WTC11 (cell line): ENCODE measurements at regions not wholly inside any gene's neighbourhood (a gene's known extent, or its start where the extent isn't known, plus 50 kb on each side); places are given as distances from the start of the nearest gene placed in this dataset.

Source experiments
- ATAC-seq: fragments of 200-7000 bp; cut with Tn5 transposase; 2 replicates; pipeline ENCODE4 v1.10.0; 2021; ENCODE audit warnings: mild to moderate bottlenecking, moderate library complexity
- CTCF ChIA-PET: fragments of 300-600 bp; sonication (Branson Sonifier 250); formaldehyde crosslinking; loops from one replicate; lab custom pipeline; 2021; ENCODE audit warnings: antibody characterized with exemption; lab: Charles Lee
- POLR2A ChIA-PET: fragments of 350-600 bp; sonication (Branson Sonifier 250); formaldehyde crosslinking; loops from one replicate; lab custom pipeline; 2021; ENCODE audit warnings: antibody characterized with exemption; lab: Charles Lee
- DNase-seq: peaks from one replicate; pipeline ENCODE4 v3.0.0; 2021; ENCODE audit warnings: low spot score
- H3K27ac Mint-ChIP-seq: 2 replicates; pipeline ENCODE4 v1.8.0; 2021; ENCODE audit warnings: mixed read lengths
- H3K27me3 Mint-ChIP-seq: 2 replicates; pipeline ENCODE4 v1.8.0; 2021; ENCODE audit warnings: low read depth, mild to moderate bottlenecking, moderate library complexity, mixed read lengths
- H3K36me3 Mint-ChIP-seq: 2 replicates; pipeline ENCODE4 v1.8.0; 2021; ENCODE audit warnings: mixed read lengths
- H3K4me1 Mint-ChIP-seq: 2 replicates; pipeline ENCODE4 v1.8.0; 2022; ENCODE audit warnings: mixed read lengths
- H3K4me3 Mint-ChIP-seq: 2 replicates; pipeline ENCODE4 v1.8.0; 2021; ENCODE audit warnings: mild to moderate bottlenecking, moderate library complexity, mixed read lengths
- H3K9me3 Mint-ChIP-seq: 2 replicates; pipeline ENCODE4 v1.8.0; 2021; ENCODE audit warnings: mixed read lengths
- FOXK1 ChIP-seq: sonication (generic); formaldehyde crosslinking; IDR thresholded peaks from 2 replicates; pipeline ENCODE4 v1.8.0; 2022; ENCODE audit warnings: mild to moderate bottlenecking, moderate library complexity, missing genetic modification reagents
- GRHL2 ChIP-seq: fragments of 250-450 bp; sonication (Bioruptor Pico); IDR thresholded peaks from 2 replicates; pipeline ENCODE4 v1.8.0; 2022; ENCODE audit warnings: mild to moderate bottlenecking, moderate library complexity; ENCODE audit not compliant: insufficient replicate concordance, severe bottlenecking
- IRF2 ChIP-seq: sonication (generic); formaldehyde crosslinking; IDR thresholded peaks from 2 replicates; pipeline ENCODE4 v1.8.0; 2022; ENCODE audit warnings: low read depth, missing genetic modification reagents, borderline replicate concordance
- JAZF1 ChIP-seq: fragments of 250-450 bp; sonication (Bioruptor Pico); IDR thresholded peaks from 2 replicates; pipeline ENCODE4 v1.9.0; 2021; ENCODE audit warnings: moderate library complexity, mild to moderate bottlenecking, inconsistent platforms
- MYBL2 ChIP-seq: sonication (generic); formaldehyde crosslinking; IDR thresholded peaks from 2 replicates; pipeline ENCODE4 v1.8.1; 2023; ENCODE audit warnings: mild to moderate bottlenecking, moderate library complexity, missing genetic modification reagents
- STAT6 ChIP-seq: sonication (generic); formaldehyde crosslinking; conservative IDR thresholded peaks from 2 replicates; pipeline ENCODE4 v1.8.1; 2023; ENCODE audit warnings: mild to moderate bottlenecking, low read depth, missing genetic modification reagents, moderate library complexity
- ZNF138 ChIP-seq: sonication (generic); formaldehyde crosslinking; conservative IDR thresholded peaks from 2 replicates; pipeline ENCODE4 v1.8.1; 2022; ENCODE audit warnings: mild to moderate bottlenecking, moderate library complexity, missing genetic modification reagents
- ZNF671 ChIP-seq: fragments of 250-450 bp; sonication (Bioruptor Pico); IDR thresholded peaks from 2 replicates; pipeline ENCODE4 v1.8.0; 2021; ENCODE audit warnings: mild to moderate bottlenecking
- TF ChIP-seq, protein P1 (sequence below): sonication (generic); formaldehyde crosslinking; IDR thresholded peaks from 2 replicates; pipeline ENCODE4 v1.8.0; 2023; ENCODE audit warnings: mild to moderate bottlenecking, missing genetic modification reagents
- TF ChIP-seq, protein P2 (sequence below): sonication (generic); formaldehyde crosslinking; IDR thresholded peaks from 2 replicates; pipeline ENCODE4 v1.8.0; 2022; ENCODE audit warnings: missing genetic modification reagents
- TF ChIP-seq, protein P3 (sequence below): fragments of 250-450 bp; sonication (Bioruptor Pico); IDR thresholded peaks from 2 replicates; pipeline ENCODE4 v1.9.0; 2021; ENCODE audit warnings: mild to moderate bottlenecking
- TF ChIP-seq, protein P4 (sequence below): sonication (generic); formaldehyde crosslinking; IDR thresholded peaks from 2 replicates; pipeline ENCODE4 v1.8.1; 2023; ENCODE audit warnings: mild to moderate bottlenecking, missing genetic modification reagents
- TF ChIP-seq, protein P5 (sequence below): fragments of 250-450 bp; sonication (Bioruptor Pico); conservative IDR thresholded peaks from 2 replicates; pipeline ENCODE4 v1.9.0; 2021; ENCODE audit warnings: mild to moderate bottlenecking

DNA sequence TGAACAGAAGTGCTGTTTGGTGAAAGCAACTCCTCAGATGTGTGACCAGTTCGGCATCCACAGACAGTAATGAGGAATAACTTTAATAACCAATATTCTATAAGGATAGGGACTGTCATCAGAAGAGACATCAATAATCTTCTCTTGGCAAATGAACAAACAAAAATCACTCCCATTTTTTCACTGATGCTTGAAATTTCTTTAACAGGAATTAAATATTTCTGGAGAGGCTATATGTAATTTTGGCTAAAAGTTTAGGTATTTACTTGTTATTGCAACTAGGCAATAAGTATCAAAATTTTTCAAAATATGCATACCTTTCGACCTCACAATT, 121.6 kb upstream of the EEA1 start:
- no peak for ATAC-seq
- Mint-ChIP-seq H3K27me3 (no peaks in the 10 kb centered on the region), H3K4me3 (no peak overlapping the region), H3K36me3 (no peaks in the 10 kb centered on the region), H3K27ac (no peak overlapping the region), H3K9me3 (peaks cover 12% of the 10 kb centered on the region), H3K4me1 (peaks cover 26% of the 10 kb centered on the region)
- no peak for DNase-seq
- POLR2A ChIA-PET = no interaction called here
- CTCF ChIA-PET = no interaction called here
- no peak for TF ChIP-seq ZNF671 (CRISPR knock-in tag)
- TF ChIP-seq MYBL2 (CRISPR knock-in tag) = no peak
- TF ChIP-seq STAT6 (CRISPR knock-in tag) = no peak
- TF ChIP-seq ZNF138 (CRISPR knock-in tag) = no peak
- no peak for TF ChIP-seq GRHL2 (CRISPR knock-in tag)
- no peak for TF ChIP-seq IRF2 (CRISPR knock-in tag)
- TF ChIP-seq, protein P1, sequence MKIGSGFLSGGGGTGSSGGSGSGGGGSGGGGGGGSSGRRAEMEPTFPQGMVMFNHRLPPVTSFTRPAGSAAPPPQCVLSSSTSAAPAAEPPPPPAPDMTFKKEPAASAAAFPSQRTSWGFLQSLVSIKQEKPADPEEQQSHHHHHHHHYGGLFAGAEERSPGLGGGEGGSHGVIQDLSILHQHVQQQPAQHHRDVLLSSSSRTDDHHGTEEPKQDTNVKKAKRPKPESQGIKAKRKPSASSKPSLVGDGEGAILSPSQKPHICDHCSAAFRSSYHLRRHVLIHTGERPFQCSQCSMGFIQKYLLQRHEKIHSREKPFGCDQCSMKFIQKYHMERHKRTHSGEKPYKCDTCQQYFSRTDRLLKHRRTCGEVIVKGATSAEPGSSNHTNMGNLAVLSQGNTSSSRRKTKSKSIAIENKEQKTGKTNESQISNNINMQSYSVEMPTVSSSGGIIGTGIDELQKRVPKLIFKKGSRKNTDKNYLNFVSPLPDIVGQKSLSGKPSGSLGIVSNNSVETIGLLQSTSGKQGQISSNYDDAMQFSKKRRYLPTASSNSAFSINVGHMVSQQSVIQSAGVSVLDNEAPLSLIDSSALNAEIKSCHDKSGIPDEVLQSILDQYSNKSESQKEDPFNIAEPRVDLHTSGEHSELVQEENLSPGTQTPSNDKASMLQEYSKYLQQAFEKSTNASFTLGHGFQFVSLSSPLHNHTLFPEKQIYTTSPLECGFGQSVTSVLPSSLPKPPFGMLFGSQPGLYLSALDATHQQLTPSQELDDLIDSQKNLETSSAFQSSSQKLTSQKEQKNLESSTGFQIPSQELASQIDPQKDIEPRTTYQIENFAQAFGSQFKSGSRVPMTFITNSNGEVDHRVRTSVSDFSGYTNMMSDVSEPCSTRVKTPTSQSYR (CRISPR knock-in tag) = no peak
- TF ChIP-seq, protein P2, sequence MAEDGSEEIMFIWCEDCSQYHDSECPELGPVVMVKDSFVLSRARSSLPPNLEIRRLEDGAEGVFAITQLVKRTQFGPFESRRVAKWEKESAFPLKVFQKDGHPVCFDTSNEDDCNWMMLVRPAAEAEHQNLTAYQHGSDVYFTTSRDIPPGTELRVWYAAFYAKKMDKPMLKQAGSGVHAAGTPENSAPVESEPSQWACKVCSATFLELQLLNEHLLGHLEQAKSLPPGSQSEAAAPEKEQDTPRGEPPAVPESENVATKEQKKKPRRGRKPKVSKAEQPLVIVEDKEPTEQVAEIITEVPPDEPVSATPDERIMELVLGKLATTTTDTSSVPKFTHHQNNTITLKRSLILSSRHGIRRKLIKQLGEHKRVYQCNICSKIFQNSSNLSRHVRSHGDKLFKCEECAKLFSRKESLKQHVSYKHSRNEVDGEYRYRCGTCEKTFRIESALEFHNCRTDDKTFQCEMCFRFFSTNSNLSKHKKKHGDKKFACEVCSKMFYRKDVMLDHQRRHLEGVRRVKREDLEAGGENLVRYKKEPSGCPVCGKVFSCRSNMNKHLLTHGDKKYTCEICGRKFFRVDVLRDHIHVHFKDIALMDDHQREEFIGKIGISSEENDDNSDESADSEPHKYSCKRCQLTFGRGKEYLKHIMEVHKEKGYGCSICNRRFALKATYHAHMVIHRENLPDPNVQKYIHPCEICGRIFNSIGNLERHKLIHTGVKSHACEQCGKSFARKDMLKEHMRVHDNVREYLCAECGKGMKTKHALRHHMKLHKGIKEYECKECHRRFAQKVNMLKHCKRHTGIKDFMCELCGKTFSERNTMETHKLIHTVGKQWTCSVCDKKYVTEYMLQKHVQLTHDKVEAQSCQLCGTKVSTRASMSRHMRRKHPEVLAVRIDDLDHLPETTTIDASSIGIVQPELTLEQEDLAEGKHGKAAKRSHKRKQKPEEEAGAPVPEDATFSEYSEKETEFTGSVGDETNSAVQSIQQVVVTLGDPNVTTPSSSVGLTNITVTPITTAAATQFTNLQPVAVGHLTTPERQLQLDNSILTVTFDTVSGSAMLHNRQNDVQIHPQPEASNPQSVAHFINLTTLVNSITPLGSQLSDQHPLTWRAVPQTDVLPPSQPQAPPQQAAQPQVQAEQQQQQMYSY (CRISPR knock-in tag) = no peak
- TF ChIP-seq JAZF1 (CRISPR knock-in tag) = no peak
- TF ChIP-seq FOXK1 = no peak
- TF ChIP-seq, protein P3, sequence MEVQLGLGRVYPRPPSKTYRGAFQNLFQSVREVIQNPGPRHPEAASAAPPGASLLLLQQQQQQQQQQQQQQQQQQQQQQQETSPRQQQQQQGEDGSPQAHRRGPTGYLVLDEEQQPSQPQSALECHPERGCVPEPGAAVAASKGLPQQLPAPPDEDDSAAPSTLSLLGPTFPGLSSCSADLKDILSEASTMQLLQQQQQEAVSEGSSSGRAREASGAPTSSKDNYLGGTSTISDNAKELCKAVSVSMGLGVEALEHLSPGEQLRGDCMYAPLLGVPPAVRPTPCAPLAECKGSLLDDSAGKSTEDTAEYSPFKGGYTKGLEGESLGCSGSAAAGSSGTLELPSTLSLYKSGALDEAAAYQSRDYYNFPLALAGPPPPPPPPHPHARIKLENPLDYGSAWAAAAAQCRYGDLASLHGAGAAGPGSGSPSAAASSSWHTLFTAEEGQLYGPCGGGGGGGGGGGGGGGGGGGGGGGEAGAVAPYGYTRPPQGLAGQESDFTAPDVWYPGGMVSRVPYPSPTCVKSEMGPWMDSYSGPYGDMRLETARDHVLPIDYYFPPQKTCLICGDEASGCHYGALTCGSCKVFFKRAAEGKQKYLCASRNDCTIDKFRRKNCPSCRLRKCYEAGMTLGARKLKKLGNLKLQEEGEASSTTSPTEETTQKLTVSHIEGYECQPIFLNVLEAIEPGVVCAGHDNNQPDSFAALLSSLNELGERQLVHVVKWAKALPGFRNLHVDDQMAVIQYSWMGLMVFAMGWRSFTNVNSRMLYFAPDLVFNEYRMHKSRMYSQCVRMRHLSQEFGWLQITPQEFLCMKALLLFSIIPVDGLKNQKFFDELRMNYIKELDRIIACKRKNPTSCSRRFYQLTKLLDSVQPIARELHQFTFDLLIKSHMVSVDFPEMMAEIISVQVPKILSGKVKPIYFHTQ = no peak
- TF ChIP-seq, protein P4, sequence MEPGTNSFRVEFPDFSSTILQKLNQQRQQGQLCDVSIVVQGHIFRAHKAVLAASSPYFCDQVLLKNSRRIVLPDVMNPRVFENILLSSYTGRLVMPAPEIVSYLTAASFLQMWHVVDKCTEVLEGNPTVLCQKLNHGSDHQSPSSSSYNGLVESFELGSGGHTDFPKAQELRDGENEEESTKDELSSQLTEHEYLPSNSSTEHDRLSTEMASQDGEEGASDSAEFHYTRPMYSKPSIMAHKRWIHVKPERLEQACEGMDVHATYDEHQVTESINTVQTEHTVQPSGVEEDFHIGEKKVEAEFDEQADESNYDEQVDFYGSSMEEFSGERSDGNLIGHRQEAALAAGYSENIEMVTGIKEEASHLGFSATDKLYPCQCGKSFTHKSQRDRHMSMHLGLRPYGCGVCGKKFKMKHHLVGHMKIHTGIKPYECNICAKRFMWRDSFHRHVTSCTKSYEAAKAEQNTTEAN (CRISPR knock-in tag) = no peak
- TF ChIP-seq, protein P5, sequence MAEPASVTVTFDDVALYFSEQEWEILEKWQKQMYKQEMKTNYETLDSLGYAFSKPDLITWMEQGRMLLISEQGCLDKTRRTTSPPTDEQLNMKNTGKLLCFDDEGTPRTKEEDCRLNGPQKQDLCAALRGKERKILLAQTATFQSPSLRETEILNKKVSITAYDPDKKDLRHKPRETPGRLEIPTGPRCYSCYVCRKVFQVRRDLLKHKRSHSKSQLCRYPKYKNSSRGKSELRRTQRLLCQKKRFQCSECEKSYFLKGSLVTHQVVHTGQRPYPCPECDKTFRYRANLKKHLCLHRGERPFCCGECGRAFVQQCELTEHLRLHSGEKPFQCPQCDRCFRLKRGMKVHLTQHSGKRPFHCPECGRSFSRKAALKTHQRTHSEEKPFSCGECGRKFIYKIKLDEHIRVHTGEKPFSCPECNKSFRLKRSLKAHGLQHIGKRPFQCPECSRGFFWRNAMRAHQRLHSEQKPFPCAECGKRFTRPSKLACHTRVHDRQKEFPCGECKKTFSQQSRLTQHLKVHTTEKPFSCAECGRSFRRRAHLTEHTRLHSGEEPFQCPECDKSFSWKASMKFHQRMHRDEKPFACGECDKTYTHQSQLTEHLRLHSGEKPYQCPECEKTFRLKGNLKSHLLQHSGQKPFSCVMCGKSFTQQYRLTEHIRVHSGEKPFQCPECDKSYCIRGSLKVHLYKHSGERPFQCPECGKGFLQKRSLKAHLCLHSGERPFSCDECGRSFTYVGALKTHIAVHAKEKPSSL (CRISPR knock-in tag) = no peak
